Activated CD4-positive, CD25-positive, alpha-beta regulatory T cell (primary cell): ENCODE measurements at regions not wholly inside any gene's neighbourhood (a gene's known extent, or its start where the extent isn't known, plus 50 kb on each side); places are given as distances from the start of the nearest gene placed in this dataset.
A peak's percentile ranks its signal among the peaks of the same experiment; 100 is the strongest.
"Not testable (repeated sequence)": the region's sequence is repeated elsewhere in the genome, so short reads cannot be mapped to it uniquely, and the experiment has no call there.

Experiments used
- DNase-seq, 4 experiments: peaks; one replicate each; lab custom pipeline; 2025; lab: John Stamatoyannopoulos, UW

- DNase-seq, result no peak
Measured at GRCh38 chr2:195356026-195356425, 301.0 kb upstream of the SLC39A10 start.

GRCh38 chr2:195352581-195352980, 304.4 kb upstream of the SLC39A10 start:
- DNase-seq, result no peak

- DNase-seq, result no peak
Measured at GRCh38 chr2:195343942-195344530, 313.0 kb upstream of the SLC39A10 start.

- no peak for DNase-seq
Measured at GRCh38 chr2:195343540-195343939, 313.5 kb upstream of the SLC39A10 start.

GRCh38 chr2:195342061-195342460, 315.0 kb upstream of the SLC39A10 start:
- DNase-seq, result no peak

GRCh38 chr2:195338856-195339255, 318.2 kb upstream of the SLC39A10 start:
- no peak for DNase-seq

- no peak for DNase-seq
Measured at GRCh38 chr2:195337597-195337996, 319.4 kb upstream of the SLC39A10 start.

GRCh38 chr2:195333869-195334268, 323.2 kb upstream of the SLC39A10 start:
- DNase-seq, result no peak

- no peak for DNase-seq
Measured at GRCh38 chr2:195331966-195332365, 325.1 kb upstream of the SLC39A10 start.

- DNase-seq, result no peak
Measured at GRCh38 chr2:195331129-195331528, 325.9 kb upstream of the SLC39A10 start.

GRCh38 chr2:195330513-195330956, 326.5 kb upstream of the SLC39A10 start:
- no peak for DNase-seq

GRCh38 chr2:195329784-195330183, 327.2 kb upstream of the SLC39A10 start:
- DNase-seq, result not testable (repeated sequence)

- DNase-seq, result no peak
Measured at GRCh38 chr2:195326537-195326936, 330.5 kb upstream of the SLC39A10 start.

- no peak for DNase-seq
Measured at GRCh38 chr2:195322324-195322723, 334.7 kb upstream of the SLC39A10 start.

- no peak for DNase-seq
Measured at GRCh38 chr2:195320413-195320973, 336.5 kb upstream of the SLC39A10 start.

GRCh38 chr2:195319548-195320412, 337.2 kb upstream of the SLC39A10 start:
- no peak for DNase-seq

- DNase-seq, result no peak
Measured at GRCh38 chr2:195319112-195319460, 337.9 kb upstream of the SLC39A10 start.

GRCh38 chr2:195318440-195319111, 338.4 kb upstream of the SLC39A10 start:
- DNase-seq, result peak in 1 of 4 experiments; percentile 9

- no peak for DNase-seq
Measured at GRCh38 chr2:195317550-195317949, 339.5 kb upstream of the SLC39A10 start.

GRCh38 chr2:195316486-195316885, 340.5 kb upstream of the SLC39A10 start:
- no peak for DNase-seq

- DNase-seq, result no peak
Measured at GRCh38 chr2:195313962-195314361, 343.1 kb upstream of the SLC39A10 start.

- DNase-seq, result no peak
Measured at GRCh38 chr2:195312662-195313061, 344.4 kb upstream of the SLC39A10 start.

GRCh38 chr2:195308163-195308562, 348.9 kb upstream of the SLC39A10 start:
- no peak for DNase-seq
